ENCODE measurements at regions not wholly inside any gene's neighbourhood (a gene's known extent, or its start where the extent isn't known, plus 50 kb on each side); places are given as distances from the start of the nearest gene placed in this dataset.

DNA sequence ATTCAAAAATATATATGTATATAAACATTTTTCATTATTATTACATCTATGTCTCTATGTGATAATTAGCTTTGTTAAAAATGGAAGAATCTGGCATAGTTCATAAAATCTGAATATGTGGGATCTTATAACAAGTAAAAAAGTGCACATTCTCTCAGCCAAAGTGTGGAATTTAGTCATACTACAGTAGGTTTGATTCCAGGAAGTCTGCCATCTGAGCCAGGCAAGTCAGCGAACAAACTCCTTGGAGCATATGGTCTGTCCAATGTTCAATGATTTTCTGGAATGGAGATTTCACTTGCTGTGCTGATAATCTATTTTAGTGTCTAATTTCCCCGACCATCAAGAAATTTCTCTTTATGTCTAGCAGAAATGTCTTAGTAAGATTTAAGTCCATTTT lies 1033.2 kb upstream of the NXPH2 start:
- TF ChIP-seq, protein P1, sequence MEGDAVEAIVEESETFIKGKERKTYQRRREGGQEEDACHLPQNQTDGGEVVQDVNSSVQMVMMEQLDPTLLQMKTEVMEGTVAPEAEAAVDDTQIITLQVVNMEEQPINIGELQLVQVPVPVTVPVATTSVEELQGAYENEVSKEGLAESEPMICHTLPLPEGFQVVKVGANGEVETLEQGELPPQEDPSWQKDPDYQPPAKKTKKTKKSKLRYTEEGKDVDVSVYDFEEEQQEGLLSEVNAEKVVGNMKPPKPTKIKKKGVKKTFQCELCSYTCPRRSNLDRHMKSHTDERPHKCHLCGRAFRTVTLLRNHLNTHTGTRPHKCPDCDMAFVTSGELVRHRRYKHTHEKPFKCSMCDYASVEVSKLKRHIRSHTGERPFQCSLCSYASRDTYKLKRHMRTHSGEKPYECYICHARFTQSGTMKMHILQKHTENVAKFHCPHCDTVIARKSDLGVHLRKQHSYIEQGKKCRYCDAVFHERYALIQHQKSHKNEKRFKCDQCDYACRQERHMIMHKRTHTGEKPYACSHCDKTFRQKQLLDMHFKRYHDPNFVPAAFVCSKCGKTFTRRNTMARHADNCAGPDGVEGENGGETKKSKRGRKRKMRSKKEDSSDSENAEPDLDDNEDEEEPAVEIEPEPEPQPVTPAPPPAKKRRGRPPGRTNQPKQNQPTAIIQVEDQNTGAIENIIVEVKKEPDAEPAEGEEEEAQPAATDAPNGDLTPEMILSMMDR (conservative IDR thresholded peaks at IDR 0.05; ENCODE audit: low read depth, low read length), result no peak
- TF ChIP-seq EZH2 (IDR thresholded peaks at IDR 0.05; ENCODE audit: low read length, unreplicated experiment) (no peak), EZH2phosphoT487 (IDR thresholded peaks at IDR 0.05; ENCODE audit: borderline replicate concordance, low read length) (no peak)
